ENCODE measurements at regions not wholly inside any gene's neighbourhood (a gene's known extent, or its start where the extent isn't known, plus 50 kb on each side); places are given as distances from the start of the nearest gene placed in this dataset.

DNA sequence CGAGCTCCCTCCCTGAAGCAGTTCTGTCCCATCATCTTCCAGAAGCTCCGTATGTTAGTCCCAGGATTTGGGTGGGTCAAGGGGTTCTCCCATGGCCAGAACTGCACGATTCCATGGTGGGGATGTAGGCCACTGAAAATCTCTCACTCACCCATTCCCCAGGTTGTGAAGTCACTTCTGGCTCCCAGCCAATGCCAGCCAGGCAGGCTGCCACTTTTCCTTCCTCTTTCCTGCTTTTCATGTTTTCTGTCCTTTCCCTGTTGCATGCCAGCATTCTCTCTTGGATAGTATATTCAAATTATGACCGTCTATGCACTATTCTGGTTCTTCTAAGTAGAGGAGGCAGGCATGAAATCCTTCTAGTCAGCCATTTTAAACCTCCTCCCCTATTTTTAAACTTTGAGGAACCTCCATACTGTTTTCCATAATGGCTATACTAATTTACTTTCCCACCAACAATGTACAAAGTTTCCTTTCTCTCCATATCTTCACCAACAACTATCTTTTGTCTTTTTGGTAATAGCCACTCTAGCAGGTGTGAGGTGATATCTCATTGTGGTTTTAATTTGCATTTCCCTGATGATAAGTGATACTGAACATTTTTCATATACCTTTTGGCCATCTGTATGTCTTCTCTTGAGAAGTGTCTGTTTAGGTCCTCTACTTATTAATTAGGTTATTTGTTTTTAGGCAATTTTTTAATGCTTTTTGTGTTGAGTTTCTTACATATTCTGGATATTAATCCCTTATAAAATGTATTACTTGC is 182.1 kb upstream of the TET2 start:
- peaks cover 12% of the 10 kb centered on the region for H3K4me1 ChIP-seq (ENCODE audit: insufficient read depth, low read length, severe bottlenecking)
- H3K27me3 ChIP-seq (ENCODE audit: insufficient read depth, low read length) = no peaks in the 10 kb centered on the region
- H3K4me3 ChIP-seq (ENCODE audit: low read depth, low read length, poor library complexity, severe bottlenecking) = no peak overlapping the region
- TF ChIP-seq, protein P1, sequence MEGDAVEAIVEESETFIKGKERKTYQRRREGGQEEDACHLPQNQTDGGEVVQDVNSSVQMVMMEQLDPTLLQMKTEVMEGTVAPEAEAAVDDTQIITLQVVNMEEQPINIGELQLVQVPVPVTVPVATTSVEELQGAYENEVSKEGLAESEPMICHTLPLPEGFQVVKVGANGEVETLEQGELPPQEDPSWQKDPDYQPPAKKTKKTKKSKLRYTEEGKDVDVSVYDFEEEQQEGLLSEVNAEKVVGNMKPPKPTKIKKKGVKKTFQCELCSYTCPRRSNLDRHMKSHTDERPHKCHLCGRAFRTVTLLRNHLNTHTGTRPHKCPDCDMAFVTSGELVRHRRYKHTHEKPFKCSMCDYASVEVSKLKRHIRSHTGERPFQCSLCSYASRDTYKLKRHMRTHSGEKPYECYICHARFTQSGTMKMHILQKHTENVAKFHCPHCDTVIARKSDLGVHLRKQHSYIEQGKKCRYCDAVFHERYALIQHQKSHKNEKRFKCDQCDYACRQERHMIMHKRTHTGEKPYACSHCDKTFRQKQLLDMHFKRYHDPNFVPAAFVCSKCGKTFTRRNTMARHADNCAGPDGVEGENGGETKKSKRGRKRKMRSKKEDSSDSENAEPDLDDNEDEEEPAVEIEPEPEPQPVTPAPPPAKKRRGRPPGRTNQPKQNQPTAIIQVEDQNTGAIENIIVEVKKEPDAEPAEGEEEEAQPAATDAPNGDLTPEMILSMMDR (IDR thresholded peaks at IDR 0.05; ENCODE audit: low read length) = no peak
- TF ChIP-seq EZH2 (IDR thresholded peaks at IDR 0.05; ENCODE audit: borderline replicate concordance, low read length) = no peak
- no peaks in the 10 kb centered on the region for H4K20me1 ChIP-seq (ENCODE audit: insufficient read depth, low read length)
- H3K9me3 ChIP-seq (ENCODE audit: low read length) = no peaks in the 10 kb centered on the region
- no peak overlapping the region for H2AFZ ChIP-seq (ENCODE audit: low read length)
- H3K9me2 ChIP-seq (ENCODE audit: low read depth, low read length) = no peaks in the 10 kb centered on the region
- H3K36me3 ChIP-seq (ENCODE audit: insufficient read depth, low read length) = no peaks in the 10 kb centered on the region
- no peaks in the 10 kb centered on the region for H3K79me2 ChIP-seq (ENCODE audit: insufficient read depth, low read length)
- no peak overlapping the region for H3K4me2 ChIP-seq (ENCODE audit: low read length)
- no peak overlapping the region for H3K9ac ChIP-seq (ENCODE audit: low read length)
- no peaks in the 10 kb centered on the region for H3F3A ChIP-seq (ENCODE audit: insufficient read depth, low read length)
- H3K27ac ChIP-seq (ENCODE audit: low read depth, low read length, poor library complexity, severe bottlenecking) = no peak overlapping the region

DNA sequence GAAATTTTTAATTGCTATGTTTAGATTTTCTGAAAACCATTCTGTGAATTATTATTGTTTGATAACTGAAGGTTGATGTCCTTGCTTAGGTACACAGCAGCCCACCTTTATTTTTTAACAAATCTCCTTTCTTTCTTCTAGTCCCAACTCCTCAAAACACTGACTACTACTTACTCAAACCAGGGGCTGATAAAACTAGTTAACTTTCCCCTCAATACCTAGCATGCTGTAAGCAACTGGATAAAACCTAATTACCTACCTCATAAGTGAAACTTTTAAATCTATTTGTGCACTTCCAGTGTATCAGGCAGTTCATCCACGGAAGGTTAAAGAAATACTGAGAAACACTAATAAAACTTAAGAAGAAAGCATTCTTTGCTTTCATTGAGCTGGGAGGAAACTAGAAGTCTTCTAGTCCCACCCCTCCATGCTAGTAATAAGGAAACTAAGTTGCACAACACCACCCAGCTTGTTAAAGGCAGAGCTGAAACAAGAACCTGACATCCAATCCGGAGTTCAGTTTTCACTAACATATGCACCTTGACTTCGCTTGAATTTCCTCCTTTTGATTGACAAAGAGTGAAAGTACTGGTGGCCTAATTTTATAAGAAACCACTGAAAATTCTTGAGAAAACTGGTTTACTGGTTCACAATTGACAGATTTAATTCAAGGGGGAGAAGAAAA is 180.2 kb upstream of the TET2 start:
- H3K27ac ChIP-seq (ENCODE audit: low read depth, low read length, poor library complexity, severe bottlenecking) = no peak overlapping the region
- no peak overlapping the region for H3K4me3 ChIP-seq (ENCODE audit: low read depth, low read length, poor library complexity, severe bottlenecking)
- H3K4me2 ChIP-seq (ENCODE audit: low read length) = peak overlapping the region; percentile 6; the same call in 1 of the 2 replicates

DNA sequence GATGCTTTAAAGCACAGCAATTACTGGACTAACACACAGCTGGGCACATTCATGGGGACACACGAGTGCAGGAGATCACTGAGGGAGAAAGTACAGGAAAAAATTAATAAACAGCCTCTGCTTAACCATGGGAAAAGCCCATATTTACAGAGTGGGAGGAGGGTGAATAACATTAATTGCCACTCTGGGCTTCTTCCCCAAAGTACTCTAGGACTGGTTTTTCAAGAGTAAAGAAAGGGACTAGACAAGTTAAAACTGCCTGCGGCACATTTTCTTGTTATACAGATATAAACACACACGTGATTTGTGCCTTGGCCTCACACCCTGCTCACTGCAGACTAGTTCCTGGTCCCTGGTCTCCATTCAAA is 179.7 kb upstream of the TET2 start:
- Histone ChIP-seq H3K27me3 (ENCODE audit: insufficient read depth, low read length) (no peaks in the 10 kb centered on the region), H3K4me2 (ENCODE audit: low read length) (peak overlapping the region; percentile 6; the same call in 1 of the 2 replicates), H3K4me3 (ENCODE audit: low read depth, low read length, poor library complexity, severe bottlenecking) (no peak overlapping the region), H3K4me1 (ENCODE audit: insufficient read depth, low read length, severe bottlenecking) (peaks cover 12% of the 10 kb centered on the region), H3K36me3 (ENCODE audit: insufficient read depth, low read length) (no peaks in the 10 kb centered on the region), H3K79me2 (ENCODE audit: insufficient read depth, low read length) (no peaks in the 10 kb centered on the region), H4K20me1 (ENCODE audit: insufficient read depth, low read length) (no peaks in the 10 kb centered on the region), H3K27ac (ENCODE audit: low read depth, low read length, poor library complexity, severe bottlenecking) (no peak overlapping the region), H2AFZ (ENCODE audit: low read length) (no peak overlapping the region), H3K9me3 (ENCODE audit: low read length) (no peaks in the 10 kb centered on the region), H3K9me2 (ENCODE audit: low read depth, low read length) (no peaks in the 10 kb centered on the region), H3F3A (ENCODE audit: insufficient read depth, low read length) (no peaks in the 10 kb centered on the region), H3K9ac (ENCODE audit: low read length) (no peak overlapping the region)
- TF ChIP-seq, protein P1 (IDR thresholded peaks at IDR 0.05; ENCODE audit: low read length) = no peak
- no peak for TF ChIP-seq EZH2 (IDR thresholded peaks at IDR 0.05; ENCODE audit: borderline replicate concordance, low read length)

More for the DNA sequence above, 180.2 kb upstream of the TET2 start:
- no peaks in the 10 kb centered on the region for H3K79me2 ChIP-seq (ENCODE audit: insufficient read depth, low read length)
- peaks cover 12% of the 10 kb centered on the region for H3K4me1 ChIP-seq (ENCODE audit: insufficient read depth, low read length, severe bottlenecking)
- H2AFZ ChIP-seq (ENCODE audit: low read length) = no peak overlapping the region
- no peaks in the 10 kb centered on the region for H3K27me3 ChIP-seq (ENCODE audit: insufficient read depth, low read length)
- no peaks in the 10 kb centered on the region for H3K9me3 ChIP-seq (ENCODE audit: low read length)
- H3K36me3 ChIP-seq (ENCODE audit: insufficient read depth, low read length) = no peaks in the 10 kb centered on the region
- TF ChIP-seq, protein P1 (IDR thresholded peaks at IDR 0.05; ENCODE audit: low read length) = no peak
- no peak for TF ChIP-seq EZH2 (IDR thresholded peaks at IDR 0.05; ENCODE audit: borderline replicate concordance, low read length)
- no peaks in the 10 kb centered on the region for H3F3A ChIP-seq (ENCODE audit: insufficient read depth, low read length)
- no peak overlapping the region for H3K9ac ChIP-seq (ENCODE audit: low read length)
- H4K20me1 ChIP-seq (ENCODE audit: insufficient read depth, low read length) = no peaks in the 10 kb centered on the region
- H3K9me2 ChIP-seq (ENCODE audit: low read depth, low read length) = no peaks in the 10 kb centered on the region
